Inflammatory macrophage treated with lipopolysaccharide for 1 hour (primary cell): ENCODE measurements at regions not wholly inside any gene's neighbourhood (a gene's known extent, or its start where the extent isn't known, plus 50 kb on each side); places are given as distances from the start of the nearest gene placed in this dataset.
A peak's percentile ranks its signal among the peaks of the same experiment; 100 is the strongest.
"Not testable (repeated sequence)": the region's sequence is repeated elsewhere in the genome, so short reads cannot be mapped to it uniquely, and the experiment has no call there.

Source experiments
- DNase-seq, 2 donors: peaks; one replicate each; pipeline ENCODE4 v3.0.0-alpha.2; 2020 to 2022

GRCh38 chr3:66633402-66634381, 132.9 kb upstream of the LRIG1 start:
- no peak for DNase-seq

DNA sequence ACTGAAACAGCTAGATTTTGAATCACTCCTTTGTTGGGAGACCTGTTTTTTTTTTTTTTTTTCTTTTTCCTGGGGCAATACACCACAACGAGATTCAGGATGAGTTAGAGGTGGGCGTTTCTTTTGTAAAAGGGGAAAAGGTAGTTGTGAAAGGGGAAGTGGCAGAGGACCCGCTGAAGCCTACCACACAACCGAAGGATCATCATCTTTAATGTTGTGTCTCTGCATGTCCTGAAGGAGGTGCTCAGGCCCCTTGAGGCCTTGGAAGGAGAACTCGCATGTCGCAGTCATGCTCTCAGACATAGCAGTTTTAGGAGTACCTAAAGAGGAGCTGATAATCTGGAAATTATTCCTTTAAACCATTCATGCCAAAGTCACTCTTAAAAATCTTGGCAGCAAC, 137.9 kb upstream of the LRIG1 start:
- DNase-seq = peak; percentile 10 to 25

DNA sequence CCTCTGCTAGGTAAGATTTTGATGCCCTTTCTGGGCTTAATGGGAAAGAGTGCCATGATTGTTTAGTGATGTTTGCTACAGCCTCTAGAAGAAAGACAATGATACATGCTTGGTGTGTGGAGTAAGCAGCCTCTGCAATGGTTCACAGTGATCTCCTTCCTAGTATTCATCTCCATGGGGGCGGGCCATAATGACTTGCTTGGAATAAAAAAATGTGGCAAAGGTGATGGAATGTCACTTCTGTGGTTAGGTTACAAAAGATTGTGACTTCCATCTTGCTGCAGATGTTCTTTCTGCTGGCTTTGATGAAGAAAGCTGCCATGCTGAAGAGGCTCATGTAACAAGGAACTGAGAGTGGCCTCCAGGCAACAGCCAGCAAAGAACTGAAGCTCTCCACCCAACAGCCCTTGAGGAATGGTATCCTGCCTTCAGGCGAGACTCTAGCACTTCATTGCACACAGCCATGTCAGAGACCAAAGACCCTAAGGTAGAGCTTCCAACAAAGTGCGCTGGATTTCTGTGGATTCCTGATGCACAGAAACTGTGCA, 139.1 kb upstream of the LRIG1 start:
- peak; percentile 21 to 54 for DNase-seq

- DNase-seq = no peak
Observed at GRCh38 chr3:66642019-66642418, 141.2 kb upstream of the LRIG1 start.

GRCh38 chr3:66642484-66642883, 141.7 kb upstream of the LRIG1 start:
- DNase-seq = no peak

GRCh38 chr3:66644549-66644948, 143.7 kb upstream of the LRIG1 start:
- peak; percentile 35 to 38 for DNase-seq

- DNase-seq = no peak
Observed at GRCh38 chr3:66648975-66649374, 148.2 kb upstream of the LRIG1 start.

GRCh38 chr3:66651520-66651919, 150.7 kb upstream of the LRIG1 start:
- DNase-seq = not testable (repeated sequence)

GRCh38 chr3:66652100-66652499, 151.3 kb upstream of the LRIG1 start:
- not testable (repeated sequence) for DNase-seq

DNA sequence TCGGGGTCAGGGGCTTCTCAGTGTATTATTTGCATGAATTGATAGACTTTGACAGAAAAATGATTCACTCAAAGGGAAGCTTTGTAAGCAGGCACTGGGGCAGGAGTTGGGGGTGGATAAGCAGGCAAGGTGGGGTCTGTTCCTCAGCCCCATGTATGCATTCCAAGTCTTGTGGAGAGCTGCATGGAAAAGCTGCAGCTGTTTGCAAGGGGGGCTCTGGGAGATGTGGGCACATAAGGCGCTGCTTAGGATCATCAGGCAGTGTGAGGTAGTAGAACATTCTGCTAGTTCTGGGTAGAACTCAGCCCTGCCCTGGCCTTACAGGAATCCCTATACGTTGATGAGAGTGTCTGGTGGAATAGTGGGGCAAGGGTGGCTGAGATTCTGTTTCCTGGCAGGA, 154.2 kb upstream of the LRIG1 start:
- no peak for DNase-seq

GRCh38 chr3:66655671-66656070, 154.8 kb upstream of the LRIG1 start:
- no peak for DNase-seq

- no peak for DNase-seq
Observed at GRCh38 chr3:66656609-66657008, 155.8 kb upstream of the LRIG1 start.

- DNase-seq = no peak
Observed at GRCh38 chr3:66659056-66659455, 158.2 kb upstream of the LRIG1 start.

DNA sequence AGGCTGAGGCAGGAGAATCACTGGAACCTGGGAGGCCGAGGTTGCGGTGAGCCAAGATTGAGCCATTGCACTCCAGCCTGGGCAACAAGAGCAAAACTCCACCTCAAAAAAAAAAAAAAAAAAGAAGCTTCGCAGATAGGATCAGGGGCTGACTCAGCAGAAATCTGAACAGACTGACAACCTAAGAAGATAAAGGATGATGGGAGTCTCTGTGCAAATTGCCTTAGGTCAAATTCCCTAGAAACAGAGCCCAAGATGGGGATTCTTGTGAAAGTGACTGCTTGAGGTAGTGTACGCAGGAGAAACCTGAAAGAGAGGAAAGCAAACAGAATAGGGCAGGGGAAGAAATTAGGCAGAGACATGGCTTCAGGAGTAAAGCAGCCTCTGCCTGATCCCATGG, 160.8 kb upstream of the LRIG1 start:
- no peak for DNase-seq

DNA sequence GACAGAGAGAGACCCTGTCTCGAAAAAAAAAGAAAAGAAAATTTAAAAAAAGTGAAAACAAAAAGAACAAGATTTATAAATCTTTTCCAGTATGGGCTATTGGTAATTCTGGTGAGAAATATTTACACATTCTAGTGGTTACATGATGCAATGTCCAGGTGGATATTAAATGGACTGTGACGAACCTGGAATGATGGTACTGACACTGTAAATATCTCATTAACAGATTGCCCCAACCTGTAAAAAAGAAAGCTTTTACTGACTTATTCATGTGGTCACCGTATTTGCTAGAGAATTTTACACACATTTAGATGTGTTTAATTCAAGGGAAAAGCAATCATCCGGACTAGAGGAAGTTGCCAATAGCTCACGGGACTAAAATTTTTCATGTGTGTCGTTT, 162.1 kb upstream of the LRIG1 start:
- no peak for DNase-seq

DNA sequence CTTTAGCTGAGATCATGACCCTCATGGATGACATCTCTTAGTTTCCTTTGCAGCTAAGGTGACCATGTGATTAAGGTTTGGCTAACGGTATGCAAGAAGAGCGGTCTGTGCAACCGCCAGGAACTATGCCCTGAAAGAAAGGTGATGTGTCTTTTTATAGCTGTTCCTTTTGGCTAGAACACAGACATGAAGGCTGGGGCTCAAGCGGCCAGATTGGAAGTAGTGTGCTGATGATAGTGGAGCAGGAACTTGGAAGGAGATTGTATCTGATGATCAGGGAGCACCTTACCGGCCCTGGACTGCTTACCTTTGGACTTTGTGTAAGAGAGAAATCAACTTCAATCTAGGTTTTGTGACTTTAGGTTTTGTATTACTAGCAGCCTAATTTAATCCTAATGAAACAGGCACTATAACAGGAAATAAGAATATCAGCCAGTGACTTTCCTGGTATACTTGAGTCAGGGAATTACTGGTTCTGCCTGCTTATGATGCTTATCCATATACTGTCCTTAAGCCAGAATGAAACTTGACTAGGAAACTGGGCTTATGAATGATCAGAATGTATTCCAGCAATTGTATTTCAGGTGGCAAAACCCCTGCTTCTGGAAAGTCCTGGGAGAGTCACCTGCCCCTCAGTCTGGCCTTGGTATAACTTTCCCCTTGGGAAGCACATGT, 164.3 kb upstream of the LRIG1 start:
- DNase-seq = no peak

GRCh38 chr3:66666362-66666761, 165.5 kb upstream of the LRIG1 start:
- DNase-seq = no peak

DNA sequence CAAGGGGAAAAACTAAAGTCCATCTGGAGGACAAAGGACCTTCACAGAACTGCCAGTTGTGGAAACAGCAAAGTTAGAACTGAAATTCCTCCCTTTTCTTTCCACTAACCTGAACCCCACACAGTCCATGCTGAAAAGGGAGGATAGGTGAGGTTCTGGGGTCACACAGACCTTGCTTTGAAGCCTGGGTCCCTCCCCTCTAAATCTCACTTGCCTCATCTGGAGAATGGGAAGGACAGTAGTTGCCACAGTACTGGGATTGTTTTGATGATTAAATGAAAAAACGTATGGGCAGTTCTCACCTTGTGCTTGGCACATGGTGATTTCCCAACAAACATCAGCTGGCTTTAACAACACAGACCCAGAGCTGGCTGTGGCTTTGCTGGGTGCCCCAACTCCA, 166.4 kb upstream of the LRIG1 start:
- DNase-seq = no peak

DNA sequence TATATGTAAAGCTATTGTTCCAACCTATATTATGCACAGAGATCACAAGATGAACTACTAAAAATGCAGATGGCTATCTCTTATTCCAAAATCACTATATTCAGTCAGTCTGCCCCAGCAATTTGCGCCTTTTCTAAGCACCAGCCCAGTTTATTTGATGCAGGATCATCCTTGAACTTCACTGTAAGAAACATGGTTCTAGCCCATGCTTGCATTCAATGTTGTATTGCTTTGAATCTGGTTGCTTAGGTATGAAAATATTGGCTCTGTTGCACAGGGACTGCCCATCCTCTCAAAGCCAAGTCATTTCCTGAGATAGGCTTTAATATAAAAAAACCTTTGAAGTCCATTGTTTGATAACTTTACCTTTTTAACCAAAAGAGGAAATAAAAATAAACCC, 170.5 kb upstream of the LRIG1 start:
- no peak for DNase-seq

DNA sequence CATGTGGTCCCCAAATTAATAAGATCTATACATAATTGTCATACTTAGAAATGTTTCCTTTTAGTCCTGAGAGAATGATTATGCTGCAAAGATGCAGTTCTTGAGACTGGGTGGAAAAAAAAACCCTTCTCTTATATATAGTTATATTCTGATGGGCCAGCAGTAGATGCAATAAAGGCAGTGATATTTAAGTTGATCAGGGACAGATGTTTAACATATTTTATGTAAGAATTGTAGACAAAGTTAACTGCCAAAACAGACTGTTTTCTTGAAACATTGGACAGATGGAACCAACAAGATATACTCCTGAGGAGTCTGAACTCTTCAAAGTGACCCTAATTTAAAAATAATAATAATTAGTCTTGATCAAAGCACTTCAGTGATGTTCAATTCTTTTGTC, 172.0 kb upstream of the LRIG1 start:
- no peak for DNase-seq

- no peak for DNase-seq
Observed at GRCh38 chr3:66673293-66673692, 172.5 kb upstream of the LRIG1 start.

DNA sequence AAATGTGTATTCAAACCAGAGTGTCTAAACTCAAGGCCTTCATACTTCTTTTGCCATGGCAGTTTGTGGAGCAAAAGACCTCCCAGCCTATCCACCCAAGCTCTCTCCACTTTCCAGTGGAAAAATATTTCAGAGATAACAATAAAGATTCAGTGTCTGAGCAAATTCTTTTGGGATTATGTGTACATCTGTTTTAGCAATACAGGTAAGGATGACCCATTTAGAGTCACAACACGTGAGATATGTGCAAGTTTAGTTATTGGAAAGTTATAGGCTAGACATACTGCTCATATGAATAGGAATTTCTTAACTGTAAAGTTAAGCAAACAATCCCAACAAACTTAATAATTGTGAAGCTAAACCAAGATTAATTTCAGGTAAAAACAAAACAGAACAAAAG, 174.5 kb upstream of the LRIG1 start:
- DNase-seq = no peak

DNA sequence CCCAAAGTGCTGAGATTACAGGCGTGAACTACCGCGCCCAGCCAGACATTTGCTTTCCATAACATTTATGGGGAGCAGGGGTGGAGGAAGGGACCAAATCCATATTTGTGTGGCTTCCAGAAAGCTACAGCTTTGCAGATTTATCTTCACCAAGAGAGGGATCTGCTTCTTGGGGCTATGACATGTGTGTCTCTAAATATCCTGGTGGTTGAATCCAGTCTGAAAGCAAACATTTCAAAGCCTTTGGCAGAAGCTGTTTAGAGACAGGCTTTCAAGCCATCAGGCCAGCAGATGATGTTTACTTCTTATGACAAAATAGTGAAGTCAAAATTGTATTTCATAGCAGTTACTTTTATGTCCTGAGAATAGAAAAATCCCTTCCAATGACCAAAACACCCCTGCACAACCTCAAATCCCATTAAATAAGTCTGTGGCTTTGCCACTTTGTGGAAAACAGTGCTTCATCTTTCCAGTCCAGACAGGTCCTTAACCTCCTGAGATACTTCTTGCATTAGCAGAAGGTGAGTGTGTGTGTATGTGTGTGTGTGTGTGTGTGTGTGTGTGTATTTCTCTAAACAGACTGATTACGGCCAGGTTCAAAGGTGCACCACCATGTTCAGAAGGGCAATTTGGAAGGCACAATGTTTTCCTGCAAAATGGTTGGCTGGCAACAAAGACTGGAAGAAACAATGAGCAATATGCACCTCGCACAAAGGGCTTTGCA, 191.4 kb upstream of the LRIG1 start:
- no peak for DNase-seq
